ENCODE measurements at regions not wholly inside any gene's neighbourhood (a gene's known extent, or its start where the extent isn't known, plus 50 kb on each side); places are given as distances from the start of the nearest gene placed in this dataset.
"Not testable (repeated sequence)": the region's sequence is repeated elsewhere in the genome, so short reads cannot be mapped to it uniquely, and the experiment has no call there.

- Histone ChIP-seq H3K27ac (peak overlapping the region; percentile 38), H3K36me3 (ENCODE audit: insufficient read depth in 1 of 2, low read depth in 1 of 2) (no peaks in the 10 kb centered on the region), H3K4me3 (peak overlapping the region; percentile 19), H3K27me3 (ENCODE audit: insufficient read depth in 3 of 3, low read length in 2 of 3) (no peaks in the 10 kb centered on the region), H3K4me1 (no peaks in the 10 kb centered on the region), H3K9me3 (no peaks in the 10 kb centered on the region)
- WGBS, 3 donors: 75 to 88% (median 78%) methylated on average over 2 of the region's 2 CpGs
- ATAC-seq (peak in 1 of 4 donors; percentile 41), DNase-seq (no peak)
- intact Hi-C loops (cut with DNase I): no loop called here
- TF ChIP-seq, protein P1, sequence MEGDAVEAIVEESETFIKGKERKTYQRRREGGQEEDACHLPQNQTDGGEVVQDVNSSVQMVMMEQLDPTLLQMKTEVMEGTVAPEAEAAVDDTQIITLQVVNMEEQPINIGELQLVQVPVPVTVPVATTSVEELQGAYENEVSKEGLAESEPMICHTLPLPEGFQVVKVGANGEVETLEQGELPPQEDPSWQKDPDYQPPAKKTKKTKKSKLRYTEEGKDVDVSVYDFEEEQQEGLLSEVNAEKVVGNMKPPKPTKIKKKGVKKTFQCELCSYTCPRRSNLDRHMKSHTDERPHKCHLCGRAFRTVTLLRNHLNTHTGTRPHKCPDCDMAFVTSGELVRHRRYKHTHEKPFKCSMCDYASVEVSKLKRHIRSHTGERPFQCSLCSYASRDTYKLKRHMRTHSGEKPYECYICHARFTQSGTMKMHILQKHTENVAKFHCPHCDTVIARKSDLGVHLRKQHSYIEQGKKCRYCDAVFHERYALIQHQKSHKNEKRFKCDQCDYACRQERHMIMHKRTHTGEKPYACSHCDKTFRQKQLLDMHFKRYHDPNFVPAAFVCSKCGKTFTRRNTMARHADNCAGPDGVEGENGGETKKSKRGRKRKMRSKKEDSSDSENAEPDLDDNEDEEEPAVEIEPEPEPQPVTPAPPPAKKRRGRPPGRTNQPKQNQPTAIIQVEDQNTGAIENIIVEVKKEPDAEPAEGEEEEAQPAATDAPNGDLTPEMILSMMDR (IDR thresholded peaks at IDR 0.05): no peak
Measured at GRCh38 chr12:46903058-46903457, 77.3 kb upstream of the SLC38A4 start.

- intact Hi-C loops (cut with DNase I): no loop called here
- WGBS, 3 donors: 80 to 84% (median 82%) methylated on average over 12 of the region's 12 CpGs
- no peak overlapping the region for H3K27ac ChIP-seq
- no peaks in the 10 kb centered on the region for H3K4me1 ChIP-seq
- H3K9me3 ChIP-seq: no peaks in the 10 kb centered on the region
- ATAC-seq (no peak), DNase-seq (no peak)
- TF ChIP-seq, protein P1 (IDR thresholded peaks at IDR 0.05): no peak
- no peak overlapping the region for H3K4me3 ChIP-seq
- no peaks in the 10 kb centered on the region for H3K27me3 ChIP-seq (ENCODE audit: insufficient read depth in 3 of 3, low read length in 2 of 3)
- H3K36me3 ChIP-seq (ENCODE audit: insufficient read depth in 1 of 2, low read depth in 1 of 2): no peaks in the 10 kb centered on the region
Measured at GRCh38 chr12:46904406-46905238, 78.8 kb upstream of the SLC38A4 start.

DNA sequence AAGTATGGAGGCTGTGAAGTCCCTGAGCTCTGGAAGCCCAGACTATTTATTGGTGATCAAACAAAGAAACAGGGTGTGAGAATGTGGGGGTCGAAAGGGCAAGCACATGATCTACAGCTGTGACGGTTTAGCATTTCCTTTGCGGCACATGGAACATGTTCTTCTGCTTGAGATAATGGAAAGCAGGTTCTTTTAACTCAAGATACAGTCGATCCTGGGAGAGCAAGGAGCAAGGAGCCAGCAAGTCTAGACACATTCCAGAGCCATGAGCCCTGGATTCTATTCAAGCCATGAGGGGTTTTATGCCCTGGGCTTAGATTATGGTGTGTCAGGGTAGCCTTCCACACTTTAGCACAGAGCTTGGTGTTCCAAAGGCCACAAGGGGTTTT, 79.4 kb upstream of the SLC38A4 start:
- H3K27ac ChIP-seq; H3K27me3 ChIP-seq (ENCODE audit: insufficient read depth in 3 of 3, low read length in 2 of 3); H3K4me3 ChIP-seq; intact Hi-C loops (cut with DNase I); DNase-seq; H3K36me3 ChIP-seq (ENCODE audit: insufficient read depth in 1 of 2, low read depth in 1 of 2); ATAC-seq; H3K9me3 ChIP-seq; H3K4me1 ChIP-seq: not testable (repeated sequence)
- WGBS, 3 donors: 44 to 57% (median 54%) methylated on average over 4 of the region's 4 CpGs

DNA sequence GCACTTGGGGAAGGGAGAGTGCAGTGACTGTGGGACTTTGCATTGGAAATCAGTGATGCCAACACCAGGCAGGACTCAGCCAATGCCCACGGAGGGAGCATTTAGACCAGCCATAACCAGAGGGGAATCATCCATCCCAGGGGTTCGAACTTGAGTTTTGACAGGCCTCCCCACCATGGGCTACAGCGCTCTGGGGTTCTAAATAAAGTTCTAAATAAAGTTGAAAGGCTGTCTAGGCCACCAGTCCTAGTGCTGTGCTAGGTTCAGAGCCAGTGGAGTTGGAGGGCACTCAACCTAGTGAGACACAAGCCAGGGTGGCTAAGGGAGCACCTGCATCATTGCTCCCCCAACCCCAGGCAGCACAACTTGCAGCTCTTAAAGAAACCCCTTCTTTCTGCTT, 82.0 kb upstream of the SLC38A4 start:
- no peak overlapping the region for H3K4me3 ChIP-seq
- 83 to 89% (median 89%) methylated on average over 3 of the region's 3 CpGs for WGBS, 3 donors
- H3K36me3 ChIP-seq (ENCODE audit: insufficient read depth in 1 of 2, low read depth in 1 of 2): no peaks in the 10 kb centered on the region
- no peak for DNase-seq
- ATAC-seq: no peak
- H3K9me3 ChIP-seq: peaks cover 5% of the 10 kb centered on the region
- TF ChIP-seq, protein P1 (IDR thresholded peaks at IDR 0.05): no peak
- H3K27me3 ChIP-seq (ENCODE audit: insufficient read depth in 3 of 3, low read length in 2 of 3): no peaks in the 10 kb centered on the region
- H3K27ac ChIP-seq: no peak overlapping the region
- H3K4me1 ChIP-seq: no peaks in the 10 kb centered on the region
- intact Hi-C loops (cut with DNase I): no loop called here

- no peaks in the 10 kb centered on the region for H3K36me3 ChIP-seq (ENCODE audit: insufficient read depth in 1 of 2, low read depth in 1 of 2)
- DNase-seq (no peak), ATAC-seq (peak in 2 of 4 donors; percentile 37 to 76)
- no peak overlapping the region for H3K27ac ChIP-seq
- intact Hi-C loops (cut with DNase I): no loop called here
- TF ChIP-seq, protein P1 (IDR thresholded peaks at IDR 0.05): no peak
- no peaks in the 10 kb centered on the region for H3K27me3 ChIP-seq (ENCODE audit: insufficient read depth in 3 of 3, low read length in 2 of 3)
- H3K9me3 ChIP-seq: peaks cover 5% of the 10 kb centered on the region
- WGBS, 3 donors: 92 to 99% (median 96%) methylated on average over 2 of the region's 2 CpGs
- H3K4me1 ChIP-seq: no peaks in the 10 kb centered on the region
- no peak overlapping the region for H3K4me3 ChIP-seq
Measured at GRCh38 chr12:46908236-46908935, 82.6 kb upstream of the SLC38A4 start.

All from psoas muscle (tissue), 7 donors.